Panc1 (cell line): ENCODE measurements at regions not wholly inside any gene's neighbourhood (a gene's known extent, or its start where the extent isn't known, plus 50 kb on each side); places are given as distances from the start of the nearest gene placed in this dataset.

Source experiments
- ATAC-seq: fragments of 200-7000 bp; cut with Tn5 transposase; 2 replicates; pipeline ENCODE4 v1.9.1; 2020; ENCODE audit warnings: mild to moderate bottlenecking, moderate library complexity
- BruUV-seq: library from RNA; stranded (reverse); fragments of 400-500 nt; replicated peaks from 2 replicates; lab custom pipeline; 2021; lab: Mats Ljungman, UMichigan
- CTCF ChIA-PET: fragments of 300-600 bp; sonication (Branson Sonifier 250); formaldehyde crosslinking; loops from one replicate; lab custom pipeline; 2022; ENCODE audit warnings: antibody characterized with exemption; lab: Charles Lee
- POLR2A ChIA-PET: fragments of 300-600 bp; sonication (Branson Sonifier 250); formaldehyde crosslinking; loops from one replicate; lab custom pipeline; 2022; ENCODE audit warnings: antibody characterized with exemption; lab: Charles Lee
- DNase-seq: peaks from one replicate; pipeline ENCODE4 v3.0.0-alpha.2; 2010; ENCODE audit warnings: low read depth, low spot score
- H3K27ac ChIP-seq: 2 replicates; pipeline ENCODE4 v1.5.1; 2011; ENCODE audit warnings: mild to moderate bottlenecking, low read length, inconsistent platforms
- H3K27me3 ChIP-seq: fragments of 200-500 bp; sonication (Bioruptor generic); 2 replicates; pipeline ENCODE4 v1.6.0; 2014; ENCODE audit warnings: low read length, inconsistent platforms; ENCODE audit not compliant: control insufficient read depth, insufficient read depth
- H3K36me3 ChIP-seq: fragments of 200-500 bp; sonication (Bioruptor generic); 2 replicates; pipeline ENCODE4 v1.5.1; 2014; ENCODE audit warnings: inconsistent platforms, mild to moderate bottlenecking, low read length, moderate library complexity; ENCODE audit not compliant: control insufficient read depth, insufficient read depth
- H3K4me1 ChIP-seq: 2 replicates; pipeline ENCODE4 v1.5.1; 2011; ENCODE audit warnings: inconsistent platforms, mild to moderate bottlenecking, low read length, moderate library complexity; ENCODE audit not compliant: control insufficient read depth, insufficient read depth
- H3K4me3 ChIP-seq, 2 experiments: 2 replicates each; pipeline ENCODE4 v1.5.1; 2011 to 2012; ENCODE audit warnings: low read depth in 2 of 2, low read length in 2 of 2, mild to moderate bottlenecking in 2 of 2, inconsistent platforms in 1 of 2, moderate library complexity in 1 of 2
- H3K9me3 ChIP-seq: fragments of 200-500 bp; sonication (Bioruptor generic); 2 replicates; pipeline ENCODE4 v1.5.1; 2014; ENCODE audit warnings: low read depth, mild to moderate bottlenecking, inconsistent platforms, low read length, moderate library complexity; ENCODE audit not compliant: control insufficient read depth, insufficient read depth
- CTCF ChIP-seq: fragments of 450-650 bp; IDR thresholded peaks from 2 replicates; pipeline ENCODE4 v1.5.1; 2017; ENCODE audit warnings: mild to moderate bottlenecking
- POLR2AphosphoS5 ChIP-seq: IDR thresholded peaks from 2 replicates; pipeline ENCODE4 v1.6.1; 2012; ENCODE audit warnings: mild to moderate bottlenecking, low read depth, low read length, moderate library complexity
- REST ChIP-seq, 2 experiments: IDR thresholded peaks; 2 replicates each; pipeline ENCODE4 v1.6.1; 2011 to 2012; ENCODE audit warnings: low read depth in 2 of 2, control low read depth in 1 of 2, low read length in 1 of 2, mild to moderate bottlenecking in 1 of 2, moderate library complexity in 1 of 2; ENCODE audit not compliant: insufficient read depth in 1 of 2
- SIN3A ChIP-seq: IDR thresholded peaks from 2 replicates; pipeline ENCODE4 v1.6.1; 2012; ENCODE audit warnings: low read depth, mild to moderate bottlenecking, low read length, moderate library complexity, borderline replicate concordance; ENCODE audit not compliant: insufficient read depth
- TCF7L2 ChIP-seq: IDR thresholded peaks from 2 replicates; pipeline ENCODE4 v1.6.1; 2011; ENCODE audit warnings: mild to moderate bottlenecking, low read depth, low read length, inconsistent platforms
- in situ Hi-C: cut with HindIII; loops from 2 replicates; pipeline ENCODE4 v1.10.0; 2016; ENCODE audit warnings: low sequenced_read_pairs, low pct_unique_long_range_greater_than_20kb
- intact Hi-C: fragments of 100-400 bp; cut with micrococcal nuclease; formaldehyde crosslinking; loops from one replicate; pipeline ENCODE4 v1.10.0; 2022; ENCODE audit not compliant: unreplicated experiment

- no peak for ATAC-seq
- Histone ChIP-seq H3K4me3 (no peak overlapping the region), H3K9me3 (no peaks in the 10 kb centered on the region), H3K27me3 (no peaks in the 10 kb centered on the region), H3K4me1 (no peaks in the 10 kb centered on the region), H3K27ac (no peak overlapping the region), H3K36me3 (no peaks in the 10 kb centered on the region)
- ChIA-PET POLR2A (no interaction called here), CTCF (no interaction called here)
- no TSS peak for BruUV-seq
- intact Hi-C loops, result no loop called here
- in situ Hi-C loops, result no loop called here
- TF ChIP-seq REST (IDR thresholded peaks at IDR 0.05; ENCODE audit: insufficient read depth in 1 of 2, low read depth in 2 of 2, low read length in 1 of 2) (no peak), SIN3A (no peak), POLR2AphosphoS5 (no peak), TCF7L2 (no peak)
- DNase-seq, result no peak
Measured at GRCh38 chr1:30335997-30336390, 387.4 kb downstream of the MATN1 start.

- DNase-seq, result no peak
- TF ChIP-seq SIN3A, result no peak
- no peak for TF ChIP-seq REST (IDR thresholded peaks at IDR 0.05; ENCODE audit: insufficient read depth in 1 of 2, low read depth in 2 of 2, low read length in 1 of 2)
- no peak for TF ChIP-seq CTCF
- no peak for TF ChIP-seq POLR2AphosphoS5
- no peak for TF ChIP-seq TCF7L2
- intact Hi-C loops (no loop called here), in situ Hi-C loops (no loop called here)
- POLR2A ChIA-PET, result no interaction called here
- Histone ChIP-seq H3K27me3 (no peaks in the 10 kb centered on the region), H3K4me1 (no peaks in the 10 kb centered on the region), H3K4me3 (no peak overlapping the region), H3K27ac (no peak overlapping the region), H3K9me3 (no peaks in the 10 kb centered on the region), H3K36me3 (no peaks in the 10 kb centered on the region)
- no peak for ATAC-seq
- no TSS peak for BruUV-seq
- CTCF ChIA-PET, result no interaction called here
Measured at GRCh38 chr1:30335389-30335996, 387.9 kb downstream of the MATN1 start.
